ENCODE measurements at regions not wholly inside any gene's neighbourhood (a gene's known extent, or its start where the extent isn't known, plus 50 kb on each side); places are given as distances from the start of the nearest gene placed in this dataset.

DNA sequence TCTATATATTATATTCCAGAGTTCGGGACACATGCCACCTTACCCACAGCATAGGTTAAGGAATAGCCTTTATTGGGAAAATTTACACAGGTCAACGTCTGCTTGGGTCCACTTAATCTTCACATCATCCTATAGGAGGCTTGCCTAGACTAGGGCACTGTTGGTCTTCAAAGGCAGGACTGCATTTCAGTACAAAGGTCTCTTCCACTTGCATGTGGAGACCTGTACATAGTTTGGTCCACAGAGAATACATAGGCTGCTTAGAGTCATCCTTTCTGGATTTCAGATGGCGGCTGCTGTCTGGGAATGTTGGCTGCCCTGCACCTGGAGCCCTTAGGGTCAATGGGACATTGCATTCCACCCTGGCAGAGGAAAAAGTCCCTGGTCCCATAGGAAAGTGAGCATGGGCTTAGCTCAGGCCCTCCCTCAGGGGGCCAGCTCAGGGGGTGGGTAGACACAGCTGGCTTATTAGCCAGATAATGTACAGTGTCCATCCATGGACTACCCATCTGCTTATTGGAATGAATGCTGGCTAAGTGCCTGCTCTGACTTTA, 75.3 kb upstream of the TGFBR2 start:
- TF ChIP-seq, protein P1, sequence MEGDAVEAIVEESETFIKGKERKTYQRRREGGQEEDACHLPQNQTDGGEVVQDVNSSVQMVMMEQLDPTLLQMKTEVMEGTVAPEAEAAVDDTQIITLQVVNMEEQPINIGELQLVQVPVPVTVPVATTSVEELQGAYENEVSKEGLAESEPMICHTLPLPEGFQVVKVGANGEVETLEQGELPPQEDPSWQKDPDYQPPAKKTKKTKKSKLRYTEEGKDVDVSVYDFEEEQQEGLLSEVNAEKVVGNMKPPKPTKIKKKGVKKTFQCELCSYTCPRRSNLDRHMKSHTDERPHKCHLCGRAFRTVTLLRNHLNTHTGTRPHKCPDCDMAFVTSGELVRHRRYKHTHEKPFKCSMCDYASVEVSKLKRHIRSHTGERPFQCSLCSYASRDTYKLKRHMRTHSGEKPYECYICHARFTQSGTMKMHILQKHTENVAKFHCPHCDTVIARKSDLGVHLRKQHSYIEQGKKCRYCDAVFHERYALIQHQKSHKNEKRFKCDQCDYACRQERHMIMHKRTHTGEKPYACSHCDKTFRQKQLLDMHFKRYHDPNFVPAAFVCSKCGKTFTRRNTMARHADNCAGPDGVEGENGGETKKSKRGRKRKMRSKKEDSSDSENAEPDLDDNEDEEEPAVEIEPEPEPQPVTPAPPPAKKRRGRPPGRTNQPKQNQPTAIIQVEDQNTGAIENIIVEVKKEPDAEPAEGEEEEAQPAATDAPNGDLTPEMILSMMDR (IDR thresholded peaks at IDR 0.05): no peak
- TF ChIP-seq, protein P2, sequence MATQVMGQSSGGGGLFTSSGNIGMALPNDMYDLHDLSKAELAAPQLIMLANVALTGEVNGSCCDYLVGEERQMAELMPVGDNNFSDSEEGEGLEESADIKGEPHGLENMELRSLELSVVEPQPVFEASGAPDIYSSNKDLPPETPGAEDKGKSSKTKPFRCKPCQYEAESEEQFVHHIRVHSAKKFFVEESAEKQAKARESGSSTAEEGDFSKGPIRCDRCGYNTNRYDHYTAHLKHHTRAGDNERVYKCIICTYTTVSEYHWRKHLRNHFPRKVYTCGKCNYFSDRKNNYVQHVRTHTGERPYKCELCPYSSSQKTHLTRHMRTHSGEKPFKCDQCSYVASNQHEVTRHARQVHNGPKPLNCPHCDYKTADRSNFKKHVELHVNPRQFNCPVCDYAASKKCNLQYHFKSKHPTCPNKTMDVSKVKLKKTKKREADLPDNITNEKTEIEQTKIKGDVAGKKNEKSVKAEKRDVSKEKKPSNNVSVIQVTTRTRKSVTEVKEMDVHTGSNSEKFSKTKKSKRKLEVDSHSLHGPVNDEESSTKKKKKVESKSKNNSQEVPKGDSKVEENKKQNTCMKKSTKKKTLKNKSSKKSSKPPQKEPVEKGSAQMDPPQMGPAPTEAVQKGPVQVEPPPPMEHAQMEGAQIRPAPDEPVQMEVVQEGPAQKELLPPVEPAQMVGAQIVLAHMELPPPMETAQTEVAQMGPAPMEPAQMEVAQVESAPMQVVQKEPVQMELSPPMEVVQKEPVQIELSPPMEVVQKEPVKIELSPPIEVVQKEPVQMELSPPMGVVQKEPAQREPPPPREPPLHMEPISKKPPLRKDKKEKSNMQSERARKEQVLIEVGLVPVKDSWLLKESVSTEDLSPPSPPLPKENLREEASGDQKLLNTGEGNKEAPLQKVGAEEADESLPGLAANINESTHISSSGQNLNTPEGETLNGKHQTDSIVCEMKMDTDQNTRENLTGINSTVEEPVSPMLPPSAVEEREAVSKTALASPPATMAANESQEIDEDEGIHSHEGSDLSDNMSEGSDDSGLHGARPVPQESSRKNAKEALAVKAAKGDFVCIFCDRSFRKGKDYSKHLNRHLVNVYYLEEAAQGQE (IDR thresholded peaks at IDR 0.05; ENCODE audit: insufficient read depth in 1 of 2, low read depth in 2 of 2, low read length in 1 of 2): no peak

All from Panc1 (cell line).